NCI-H1048 (cell line): ENCODE measurements at regions not wholly inside any gene's neighbourhood (a gene's known extent, or its start where the extent isn't known, plus 50 kb on each side); places are given as distances from the start of the nearest gene placed in this dataset.

Source experiments
- DNase-seq: peaks from one replicate; lab custom pipeline; 2025; lab: John Stamatoyannopoulos, UW

GRCh38 chr2:67917332-67918054 is 145.3 kb downstream of the C1D start:
- DNase-seq, result no peak

GRCh38 chr2:67918471-67918870 is 144.3 kb downstream of the C1D start:
- no peak for DNase-seq

GRCh38 chr2:67919490-67919889 is 143.3 kb downstream of the C1D start:
- DNase-seq, result no peak

- no peak for DNase-seq
Measured at GRCh38 chr2:67922080-67922785, 140.6 kb downstream of the C1D start.

GRCh38 chr2:67923696-67924095 is 139.1 kb downstream of the C1D start:
- DNase-seq, result no peak

GRCh38 chr2:67927501-67927900 is 135.3 kb downstream of the C1D start:
- DNase-seq, result no peak

GRCh38 chr2:67930156-67930555 is 132.6 kb downstream of the C1D start:
- no peak for DNase-seq

GRCh38 chr2:67936969-67937368 is 125.8 kb downstream of the C1D start:
- no peak for DNase-seq

- DNase-seq, result no peak
Measured at GRCh38 chr2:67938053-67938452, 124.8 kb downstream of the C1D start.

- DNase-seq, result no peak
Measured at GRCh38 chr2:67945056-67945455, 117.7 kb downstream of the C1D start.

- no peak for DNase-seq
Measured at GRCh38 chr2:67945940-67946339, 116.9 kb downstream of the C1D start.

- DNase-seq, result no peak
Measured at GRCh38 chr2:67948057-67948456, 114.7 kb downstream of the C1D start.

- DNase-seq, result no peak
Measured at GRCh38 chr2:67948506-67948905, 114.3 kb downstream of the C1D start.

GRCh38 chr2:67950018-67950417 is 112.8 kb downstream of the C1D start:
- no peak for DNase-seq

GRCh38 chr2:67950919-67951318 is 111.9 kb downstream of the C1D start:
- DNase-seq, result no peak

- no peak for DNase-seq
Measured at GRCh38 chr2:67952066-67952465, 110.7 kb downstream of the C1D start.

- no peak for DNase-seq
Measured at GRCh38 chr2:67954093-67954748, 108.6 kb downstream of the C1D start.

- no peak for DNase-seq
Measured at GRCh38 chr2:67955748-67956603, 106.8 kb downstream of the C1D start.

GRCh38 chr2:67965246-67965645 is 97.6 kb downstream of the C1D start:
- no peak for DNase-seq

- no peak for DNase-seq
Measured at GRCh38 chr2:67970071-67970470, 92.7 kb downstream of the C1D start.

GRCh38 chr2:67970542-67970941 is 92.3 kb downstream of the C1D start:
- no peak for DNase-seq
